Stimulated activated CD8-positive, alpha-beta memory T cell treated with anti-CD3 and anti-CD28 coated beads, Interleukin-15, amount 100 ng/mL, for 1 hour (primary cell): ENCODE measurements at regions not wholly inside any gene's neighbourhood (a gene's known extent, or its start where the extent isn't known, plus 50 kb on each side); places are given as distances from the start of the nearest gene placed in this dataset.
"Not testable (repeated sequence)": the region's sequence is repeated elsewhere in the genome, so short reads cannot be mapped to it uniquely, and the experiment has no call there.

Experiments
- DNase-seq: peaks from one replicate; pipeline ENCODE4 v3.0.0-alpha.2; 2020; ENCODE audit warnings: low read depth

GRCh38 chr9:31700252-31701045, 684.0 kb upstream of the ACO1 start:
- DNase-seq, result no peak

- no peak for DNase-seq
Measured at GRCh38 chr9:31702957-31703356, 681.5 kb upstream of the ACO1 start.

- no peak for DNase-seq
Measured at GRCh38 chr9:31715250-31715649, 669.2 kb upstream of the ACO1 start.

GRCh38 chr9:31719262-31719661, 665.2 kb upstream of the ACO1 start:
- DNase-seq, result no peak

- no peak for DNase-seq
Measured at GRCh38 chr9:31730398-31730797, 654.0 kb upstream of the ACO1 start.

GRCh38 chr9:31733166-31733565, 651.3 kb upstream of the ACO1 start:
- DNase-seq, result no peak

GRCh38 chr9:31736581-31737179, 647.8 kb upstream of the ACO1 start:
- DNase-seq, result no peak

GRCh38 chr9:31740705-31741104, 643.7 kb upstream of the ACO1 start:
- no peak for DNase-seq

- DNase-seq, result no peak
Measured at GRCh38 chr9:31744589-31744988, 639.9 kb upstream of the ACO1 start.

GRCh38 chr9:31745468-31745867, 639.0 kb upstream of the ACO1 start:
- no peak for DNase-seq

- no peak for DNase-seq
Measured at GRCh38 chr9:31745886-31746285, 638.6 kb upstream of the ACO1 start.

GRCh38 chr9:31753756-31754155, 630.7 kb upstream of the ACO1 start:
- DNase-seq, result no peak

- DNase-seq, result no peak
Measured at GRCh38 chr9:31759703-31760102, 624.7 kb upstream of the ACO1 start.

GRCh38 chr9:31774021-31774420, 610.4 kb upstream of the ACO1 start:
- not testable (repeated sequence) for DNase-seq

- no peak for DNase-seq
Measured at GRCh38 chr9:31774571-31774970, 609.9 kb upstream of the ACO1 start.

- DNase-seq, result no peak
Measured at GRCh38 chr9:31776471-31776870, 608.0 kb upstream of the ACO1 start.

GRCh38 chr9:31783491-31783890, 601.0 kb upstream of the ACO1 start:
- DNase-seq, result no peak

- no peak for DNase-seq
Measured at GRCh38 chr9:31790720-31791119, 593.7 kb upstream of the ACO1 start.

- DNase-seq, result no peak
Measured at GRCh38 chr9:31799953-31800609, 584.4 kb upstream of the ACO1 start.

GRCh38 chr9:31807574-31808256, 576.7 kb upstream of the ACO1 start:
- no peak for DNase-seq

GRCh38 chr9:31808766-31809165, 575.7 kb upstream of the ACO1 start:
- DNase-seq, result no peak

GRCh38 chr9:31820426-31820825, 564.0 kb upstream of the ACO1 start:
- DNase-seq, result no peak

GRCh38 chr9:31821583-31821982, 562.9 kb upstream of the ACO1 start:
- no peak for DNase-seq
